ENCODE measurements at regions not wholly inside any gene's neighbourhood (a gene's known extent, or its start where the extent isn't known, plus 50 kb on each side); places are given as distances from the start of the nearest gene placed in this dataset.
"Not testable (repeated sequence)": the region's sequence is repeated elsewhere in the genome, so short reads cannot be mapped to it uniquely, and the experiment has no call there.

GRCh38 chr6:168169624-168170023 is 90.6 kb upstream of the FRMD1 start:
- no peak for DNase-seq

GRCh38 chr6:168168936-168169335 is 89.9 kb upstream of the FRMD1 start:
- not testable (repeated sequence) for DNase-seq

GRCh38 chr6:168168330-168168729 is 89.3 kb upstream of the FRMD1 start:
- DNase-seq = not testable (repeated sequence)

GRCh38 chr6:168167431-168168315 is 88.7 kb upstream of the FRMD1 start:
- no peak for DNase-seq

- no peak for DNase-seq
Observed at GRCh38 chr6:168166627-168167026, 87.6 kb upstream of the FRMD1 start.

- no peak for DNase-seq
Observed at GRCh38 chr6:168165891-168166290, 86.9 kb upstream of the FRMD1 start.

- no peak for DNase-seq
Observed at GRCh38 chr6:168165373-168165772, 86.4 kb upstream of the FRMD1 start.

GRCh38 chr6:168164462-168165061 is 85.5 kb upstream of the FRMD1 start:
- DNase-seq = no peak

GRCh38 chr6:168163096-168163731 is 84.2 kb upstream of the FRMD1 start:
- no peak for DNase-seq

- no peak for DNase-seq
Observed at GRCh38 chr6:168162366-168162765, 83.4 kb upstream of the FRMD1 start.

GRCh38 chr6:168161371-168161750 is 82.3 kb upstream of the FRMD1 start:
- DNase-seq = no peak

- no peak for DNase-seq
Observed at GRCh38 chr6:168160506-168161370, 81.7 kb upstream of the FRMD1 start.

- no peak for DNase-seq
Observed at GRCh38 chr6:168159506-168159905, 80.5 kb upstream of the FRMD1 start.

GRCh38 chr6:168158980-168159349 is 80.0 kb upstream of the FRMD1 start:
- no peak for DNase-seq

GRCh38 chr6:168158213-168158979 is 79.4 kb upstream of the FRMD1 start:
- DNase-seq = no peak

GRCh38 chr6:168157272-168158212 is 78.5 kb upstream of the FRMD1 start:
- DNase-seq = no peak

GRCh38 chr6:168156742-168157265 is 77.8 kb upstream of the FRMD1 start:
- no peak for DNase-seq

- no peak for DNase-seq
Observed at GRCh38 chr6:168155821-168156741, 77.1 kb upstream of the FRMD1 start.

- no peak for DNase-seq
Observed at GRCh38 chr6:168155193-168155592, 76.2 kb upstream of the FRMD1 start.

Measured in NCI-H1436 (cell line).